ENCODE measurements at regions not wholly inside any gene's neighbourhood (a gene's known extent, or its start where the extent isn't known, plus 50 kb on each side); places are given as distances from the start of the nearest gene placed in this dataset.

GRCh38 chr9:107929443-107929842 lies 439.9 kb upstream of the KLF4 start:
- no peak overlapping the region for H3K4me3 ChIP-seq (ENCODE audit: insufficient read length, low read depth)
- H3K27me3 ChIP-seq (ENCODE audit: insufficient read depth, insufficient read length), result no peaks in the 10 kb centered on the region
- H3K9ac ChIP-seq (ENCODE audit: insufficient read length, low read depth), result no peak overlapping the region
- no peaks in the 10 kb centered on the region for H3K36me3 ChIP-seq (ENCODE audit: insufficient read depth, insufficient read length, low read length)
- no peaks in the 10 kb centered on the region for H3K9me3 ChIP-seq (ENCODE audit: insufficient read depth, low read length)
- no peak for DNase-seq (ENCODE audit: low read depth, low spot score)
- H3K4me1 ChIP-seq (ENCODE audit: insufficient read depth, insufficient read length), result peaks cover 3% of the 10 kb centered on the region
- no peak for TF ChIP-seq ZNF274 (IDR thresholded peaks at IDR 0.05; ENCODE audit: low read depth, low read length)
- no peak for TF ChIP-seq SUZ12 (IDR thresholded peaks at IDR 0.05; ENCODE audit: extremely low read depth, insufficient read depth, insufficient read length)
- no peak for TF ChIP-seq YY1 (IDR thresholded peaks at IDR 0.05; ENCODE audit: insufficient read depth, insufficient read length)

GRCh38 chr9:107928701-107929371 lies 439.3 kb upstream of the KLF4 start:
- no peak overlapping the region for H3K4me3 ChIP-seq (ENCODE audit: insufficient read length, low read depth)
- no peak for DNase-seq (ENCODE audit: low read depth, low spot score)

GRCh38 chr9:107927276-107927675 lies 437.7 kb upstream of the KLF4 start:
- Histone ChIP-seq H3K9ac (ENCODE audit: insufficient read length, low read depth) (no peak overlapping the region), H3K4me3 (ENCODE audit: insufficient read length, low read depth) (no peak overlapping the region), H3K27me3 (ENCODE audit: insufficient read depth, insufficient read length) (no peaks in the 10 kb centered on the region), H3K4me1 (ENCODE audit: insufficient read depth, insufficient read length) (peaks cover 3% of the 10 kb centered on the region), H3K9me3 (ENCODE audit: insufficient read depth, low read length) (no peaks in the 10 kb centered on the region; the same call in 1 of the 2 replicates), H3K36me3 (ENCODE audit: insufficient read depth, insufficient read length, low read length) (no peaks in the 10 kb centered on the region)
- no peak for DNase-seq (ENCODE audit: low read depth, low spot score)
- TF ChIP-seq ZNF274 (IDR thresholded peaks at IDR 0.05; ENCODE audit: low read depth, low read length) (no peak), YY1 (IDR thresholded peaks at IDR 0.05; ENCODE audit: insufficient read depth, insufficient read length) (no peak), SUZ12 (IDR thresholded peaks at IDR 0.05; ENCODE audit: extremely low read depth, insufficient read depth, insufficient read length) (no peak)

More at GRCh38 chr9:107928701-107929371, 439.3 kb upstream of the KLF4 start:
- no peaks in the 10 kb centered on the region for H3K9me3 ChIP-seq (ENCODE audit: insufficient read depth, low read length)
- no peaks in the 10 kb centered on the region for H3K27me3 ChIP-seq (ENCODE audit: insufficient read depth, insufficient read length)
- H3K36me3 ChIP-seq (ENCODE audit: insufficient read depth, insufficient read length, low read length), result no peaks in the 10 kb centered on the region
- no peak overlapping the region for H3K9ac ChIP-seq (ENCODE audit: insufficient read length, low read depth)
- peaks cover 3% of the 10 kb centered on the region for H3K4me1 ChIP-seq (ENCODE audit: insufficient read depth, insufficient read length)
- no peak for TF ChIP-seq SUZ12 (IDR thresholded peaks at IDR 0.05; ENCODE audit: extremely low read depth, insufficient read depth, insufficient read length)
- TF ChIP-seq YY1 (IDR thresholded peaks at IDR 0.05; ENCODE audit: insufficient read depth, insufficient read length), result no peak
- TF ChIP-seq ZNF274 (IDR thresholded peaks at IDR 0.05; ENCODE audit: low read depth, low read length), result no peak

GRCh38 chr9:107925749-107926297 lies 436.3 kb upstream of the KLF4 start:
- Histone ChIP-seq H3K4me1 (ENCODE audit: insufficient read depth, insufficient read length) (no peaks in the 10 kb centered on the region), H3K36me3 (ENCODE audit: insufficient read depth, insufficient read length, low read length) (no peaks in the 10 kb centered on the region), H3K9me3 (ENCODE audit: insufficient read depth, low read length) (no peaks in the 10 kb centered on the region; the same call in 1 of the 2 replicates), H3K27me3 (ENCODE audit: insufficient read depth, insufficient read length) (no peaks in the 10 kb centered on the region), H3K4me3 (ENCODE audit: insufficient read length, low read depth) (no peak overlapping the region), H3K9ac (ENCODE audit: insufficient read length, low read depth) (no peak overlapping the region)
- DNase-seq (ENCODE audit: low read depth, low spot score), result no peak
- TF ChIP-seq SUZ12 (IDR thresholded peaks at IDR 0.05; ENCODE audit: extremely low read depth, insufficient read depth, insufficient read length), result no peak
- TF ChIP-seq YY1 (IDR thresholded peaks at IDR 0.05; ENCODE audit: insufficient read depth, insufficient read length), result no peak
- no peak for TF ChIP-seq ZNF274 (IDR thresholded peaks at IDR 0.05; ENCODE audit: low read depth, low read length)

- H3K4me3 ChIP-seq (ENCODE audit: insufficient read length, low read depth), result no peak overlapping the region
- H3K9me3 ChIP-seq (ENCODE audit: insufficient read depth, low read length), result no peaks in the 10 kb centered on the region; the same call in 1 of the 2 replicates
- no peak for DNase-seq (ENCODE audit: low read depth, low spot score)
- H3K36me3 ChIP-seq (ENCODE audit: insufficient read depth, insufficient read length, low read length), result no peaks in the 10 kb centered on the region
- no peaks in the 10 kb centered on the region for H3K4me1 ChIP-seq (ENCODE audit: insufficient read depth, insufficient read length)
- H3K27me3 ChIP-seq (ENCODE audit: insufficient read depth, insufficient read length), result no peaks in the 10 kb centered on the region
- no peak overlapping the region for H3K9ac ChIP-seq (ENCODE audit: insufficient read length, low read depth)
- no peak for TF ChIP-seq ZNF274 (IDR thresholded peaks at IDR 0.05; ENCODE audit: low read depth, low read length)
- no peak for TF ChIP-seq YY1 (IDR thresholded peaks at IDR 0.05; ENCODE audit: insufficient read depth, insufficient read length)
- TF ChIP-seq SUZ12 (IDR thresholded peaks at IDR 0.05; ENCODE audit: extremely low read depth, insufficient read depth, insufficient read length), result no peak
These were observed 432.7 kb upstream of the KLF4 start for GRCh38 chr9:107922260-107922659.

GRCh38 chr9:107919263-107919662 lies 429.7 kb upstream of the KLF4 start:
- H3K4me1 ChIP-seq (ENCODE audit: insufficient read depth, insufficient read length), result no peaks in the 10 kb centered on the region
- H3K9ac ChIP-seq (ENCODE audit: insufficient read length, low read depth), result no peak overlapping the region
- no peak for TF ChIP-seq YY1 (IDR thresholded peaks at IDR 0.05; ENCODE audit: insufficient read depth, insufficient read length)
- TF ChIP-seq SUZ12 (IDR thresholded peaks at IDR 0.05; ENCODE audit: extremely low read depth, insufficient read depth, insufficient read length), result no peak
- no peak for TF ChIP-seq ZNF274 (IDR thresholded peaks at IDR 0.05; ENCODE audit: low read depth, low read length)
- no peak for DNase-seq (ENCODE audit: low read depth, low spot score)
- H3K4me3 ChIP-seq (ENCODE audit: insufficient read length, low read depth), result no peak overlapping the region
- H3K36me3 ChIP-seq (ENCODE audit: insufficient read depth, insufficient read length, low read length), result no peaks in the 10 kb centered on the region
- H3K9me3 ChIP-seq (ENCODE audit: insufficient read depth, low read length), result no peaks in the 10 kb centered on the region; the same call in 1 of the 2 replicates
- H3K27me3 ChIP-seq (ENCODE audit: insufficient read depth, insufficient read length), result no peaks in the 10 kb centered on the region

- Histone ChIP-seq H3K9me3 (ENCODE audit: insufficient read depth, low read length) (peaks cover 3% of the 10 kb centered on the region; the same call in 1 of the 2 replicates), H3K4me1 (ENCODE audit: insufficient read depth, insufficient read length) (no peaks in the 10 kb centered on the region), H3K4me3 (ENCODE audit: insufficient read length, low read depth) (no peak overlapping the region), H3K36me3 (ENCODE audit: insufficient read depth, insufficient read length, low read length) (no peaks in the 10 kb centered on the region), H3K27me3 (ENCODE audit: insufficient read depth, insufficient read length) (no peaks in the 10 kb centered on the region), H3K9ac (ENCODE audit: insufficient read length, low read depth) (no peak overlapping the region)
- TF ChIP-seq ZNF274 (IDR thresholded peaks at IDR 0.05; ENCODE audit: low read depth, low read length) (no peak), YY1 (IDR thresholded peaks at IDR 0.05; ENCODE audit: insufficient read depth, insufficient read length) (no peak), SUZ12 (IDR thresholded peaks at IDR 0.05; ENCODE audit: extremely low read depth, insufficient read depth, insufficient read length) (no peak)
- no peak for DNase-seq (ENCODE audit: low read depth, low spot score)
These were observed 429.2 kb upstream of the KLF4 start for GRCh38 chr9:107918749-107919148.

All from NT2/D1 (cell line).